ENCODE measurements at regions not wholly inside any gene's neighbourhood (a gene's known extent, or its start where the extent isn't known, plus 50 kb on each side); places are given as distances from the start of the nearest gene placed in this dataset.

DNA sequence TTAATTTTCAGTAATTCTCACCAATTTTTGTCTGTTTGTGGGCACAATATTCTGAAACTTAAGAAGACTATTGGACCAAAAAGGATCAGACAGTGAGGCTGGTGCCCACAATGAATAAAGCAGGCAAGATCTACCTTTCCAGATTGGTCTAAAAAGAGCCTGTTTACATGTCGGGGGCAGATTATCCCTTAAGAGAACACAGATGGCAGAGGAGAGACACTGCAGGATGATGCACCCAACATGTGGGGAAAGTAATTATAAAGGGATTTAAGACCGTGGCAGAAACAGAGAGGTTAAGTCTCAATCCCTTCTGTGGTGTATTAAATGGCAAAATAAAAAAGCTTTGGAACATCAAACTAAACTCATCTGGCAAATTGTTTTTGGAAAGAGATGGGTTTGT is 331.8 kb upstream of the CDH11 start:
- no peak for DNase-seq

DNA sequence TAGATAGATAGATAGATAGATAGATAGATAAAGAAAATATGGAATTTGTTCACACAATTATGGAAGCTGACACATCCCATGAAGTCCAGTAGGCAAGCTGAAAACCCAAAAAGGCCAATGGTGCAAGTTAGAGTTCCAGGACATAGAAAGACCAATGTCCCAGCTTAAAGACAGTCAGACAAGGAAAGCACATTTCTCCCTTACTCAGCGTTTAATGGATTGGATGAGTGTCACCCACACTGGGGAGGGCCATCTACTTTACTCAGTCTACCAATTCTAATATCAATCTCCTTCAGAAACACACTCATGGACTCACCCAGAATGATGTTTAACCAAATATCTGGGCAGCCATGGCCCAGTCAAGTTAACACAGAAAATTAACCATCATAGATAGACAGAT is 327.7 kb upstream of the CDH11 start:
- DNase-seq: no peak

DNA sequence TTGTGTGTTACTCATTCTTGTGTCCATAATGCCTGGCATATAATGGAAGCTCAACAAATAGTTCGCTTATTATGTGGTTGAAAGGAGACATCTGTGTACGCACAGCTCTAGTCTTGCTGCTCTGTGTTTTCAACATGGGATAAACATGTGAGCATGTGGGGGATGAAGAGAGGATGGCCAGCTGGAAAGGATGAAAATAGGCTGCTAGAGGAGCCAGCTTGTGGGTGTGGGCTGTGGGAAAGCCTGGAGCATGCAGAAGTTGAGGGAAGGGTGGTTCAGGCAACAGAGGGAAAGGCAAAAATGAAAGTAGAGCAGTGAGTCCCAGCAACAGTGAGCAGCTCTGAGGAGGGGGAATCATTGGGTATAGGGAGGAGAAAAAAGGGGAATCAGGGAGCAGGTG is 324.6 kb upstream of the CDH11 start:
- DNase-seq: no peak

DNA sequence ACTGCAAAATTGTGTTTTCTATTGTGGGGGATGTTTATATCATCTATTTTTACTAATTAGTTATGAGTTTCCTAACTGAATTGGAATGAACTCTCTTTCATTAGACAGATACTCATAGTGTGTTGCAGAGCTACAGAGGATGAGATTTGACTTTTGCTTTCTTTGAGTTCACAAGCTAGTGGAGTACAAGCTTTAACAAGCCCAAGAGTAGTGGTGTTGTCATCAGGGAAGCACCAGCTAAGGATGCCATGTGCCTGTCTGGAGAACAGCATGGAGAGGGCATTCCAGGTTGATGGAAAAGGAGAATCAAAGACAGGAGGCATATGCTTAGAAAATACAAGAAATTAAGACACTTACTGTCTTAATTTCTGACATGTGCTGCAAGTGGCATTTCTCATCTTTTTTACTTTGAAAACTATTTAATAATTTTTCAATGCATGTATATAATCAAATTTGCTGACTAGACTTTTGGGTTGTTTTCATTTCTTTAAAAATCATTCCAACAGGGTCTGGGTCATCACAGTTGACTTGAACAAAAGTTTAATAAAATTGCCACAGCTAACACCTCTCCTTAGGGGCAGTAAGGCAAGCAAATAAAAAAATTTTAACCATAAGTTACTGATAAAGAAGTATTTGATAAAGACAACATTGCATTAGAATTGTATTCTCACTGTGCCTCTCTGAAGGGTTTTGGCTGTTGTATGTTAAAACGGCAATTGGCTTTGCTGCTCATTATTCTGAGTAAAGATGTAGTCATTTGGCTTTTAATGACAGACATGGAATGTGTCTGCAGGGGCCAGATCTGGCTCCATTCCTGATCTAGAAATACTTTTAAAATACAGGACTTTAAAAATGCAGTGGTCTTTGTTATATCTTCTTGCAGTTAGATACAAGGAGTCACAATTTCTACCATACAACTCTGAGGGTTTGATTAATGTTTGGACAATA is 323.7 kb upstream of the CDH11 start:
- no peak for DNase-seq

DNA sequence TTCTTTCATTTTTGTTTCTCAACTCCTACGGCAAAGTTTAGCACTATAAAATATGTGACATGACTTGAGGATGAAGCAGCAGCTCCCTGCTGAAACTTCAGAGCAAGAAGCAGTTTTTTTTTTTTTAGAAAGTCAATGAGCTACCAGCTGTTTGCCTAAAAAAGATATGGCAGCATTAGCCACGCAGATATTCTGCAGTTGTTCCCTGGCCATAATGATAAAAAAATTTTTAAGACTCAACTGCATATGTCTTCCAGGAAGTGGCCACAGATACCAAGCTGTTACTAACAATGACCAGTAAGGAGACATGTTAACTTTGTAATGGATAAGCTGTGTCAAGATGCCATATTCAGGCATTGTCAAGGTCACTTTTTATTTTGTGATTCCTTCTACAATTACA is 319.6 kb upstream of the CDH11 start:
- no peak for DNase-seq

DNA sequence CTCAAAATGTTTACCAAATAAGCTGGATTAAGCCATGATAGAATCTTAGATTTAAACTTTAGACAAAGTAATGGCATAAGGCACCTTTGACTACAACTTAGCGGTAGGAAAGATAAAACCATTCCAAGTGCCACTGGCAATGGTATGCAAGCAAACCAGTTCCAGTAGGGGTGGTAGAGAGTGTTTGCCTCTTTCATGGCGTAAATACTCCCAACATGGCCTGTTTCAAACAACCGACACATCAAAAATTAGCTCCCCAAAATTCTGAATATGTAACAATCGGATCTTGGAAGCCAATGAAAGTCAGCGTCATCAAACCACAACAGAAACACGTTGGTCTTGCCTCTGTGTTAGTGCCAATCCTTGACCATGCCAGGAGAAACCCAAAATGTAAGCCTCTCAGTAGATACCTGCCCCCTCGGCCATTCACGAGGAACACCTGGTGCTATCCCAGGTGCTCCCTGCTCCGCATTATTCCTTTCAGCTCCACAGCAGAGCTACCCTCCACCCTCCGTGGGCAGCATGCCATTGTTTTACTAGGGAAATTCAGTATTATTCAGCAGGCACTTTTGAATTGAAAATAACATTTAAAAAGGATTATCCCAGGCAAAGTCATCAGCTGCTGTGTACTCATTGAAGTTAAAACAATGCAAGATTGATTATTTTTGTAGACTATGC is 307.8 kb upstream of the CDH11 start:
- no peak for DNase-seq

DNA sequence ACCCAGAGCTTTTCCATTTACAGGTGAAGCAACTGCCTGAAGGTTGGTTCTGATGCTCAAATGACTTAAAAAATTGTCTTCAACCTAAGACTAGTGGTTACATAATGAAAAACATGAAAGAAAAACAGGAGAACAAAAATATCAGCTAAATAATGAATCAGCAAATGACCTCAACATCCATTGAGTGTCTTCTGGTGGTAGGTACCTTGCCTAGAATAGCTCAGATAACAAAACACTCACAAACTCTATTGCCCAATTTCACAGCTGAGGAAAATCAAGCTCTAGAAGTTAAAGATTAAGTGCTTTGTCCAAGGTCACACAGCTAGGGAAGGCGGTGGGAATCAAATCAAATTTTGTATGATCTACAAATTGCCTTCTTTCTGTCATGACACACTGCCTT is 304.6 kb upstream of the CDH11 start:
- no peak for DNase-seq

DNA sequence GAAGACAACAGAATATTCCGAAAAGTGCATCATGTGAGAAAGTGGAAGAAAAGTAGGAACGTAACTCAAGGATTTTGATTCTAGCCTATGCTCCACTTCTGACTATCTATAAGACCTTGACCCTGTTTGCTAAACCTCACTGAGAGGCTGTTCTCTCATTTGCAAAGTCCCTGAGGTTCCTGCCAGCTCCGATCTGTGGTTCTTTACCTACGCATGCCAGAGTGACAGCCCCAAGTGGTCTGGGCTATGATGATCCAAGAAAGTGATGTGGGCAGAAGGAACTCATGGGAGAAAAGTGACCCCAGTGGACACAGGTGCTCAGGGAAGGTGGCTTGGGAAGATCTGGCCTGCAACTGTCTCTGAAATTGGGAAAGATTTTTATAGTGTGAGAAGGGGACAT is 301.1 kb upstream of the CDH11 start:
- DNase-seq: no peak

DNA sequence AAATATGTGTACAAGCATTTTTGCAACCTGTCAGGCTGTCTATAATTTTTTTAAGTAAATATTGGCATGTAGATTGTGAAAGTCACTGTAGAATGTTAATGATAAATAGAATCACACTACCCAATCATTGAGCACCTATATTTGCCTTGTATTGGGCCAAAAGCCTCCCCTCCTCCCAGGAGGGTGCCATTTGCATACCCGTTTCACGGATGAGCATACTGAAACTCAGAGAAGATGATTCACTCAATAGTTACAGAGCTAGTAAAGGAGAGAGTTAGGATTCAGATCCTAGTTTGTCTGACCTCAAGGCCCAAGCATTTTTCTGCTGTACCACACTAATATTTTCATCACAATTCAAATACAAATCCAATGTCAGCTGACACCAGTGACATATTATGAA is 299.7 kb upstream of the CDH11 start:
- no peak for DNase-seq

DNA sequence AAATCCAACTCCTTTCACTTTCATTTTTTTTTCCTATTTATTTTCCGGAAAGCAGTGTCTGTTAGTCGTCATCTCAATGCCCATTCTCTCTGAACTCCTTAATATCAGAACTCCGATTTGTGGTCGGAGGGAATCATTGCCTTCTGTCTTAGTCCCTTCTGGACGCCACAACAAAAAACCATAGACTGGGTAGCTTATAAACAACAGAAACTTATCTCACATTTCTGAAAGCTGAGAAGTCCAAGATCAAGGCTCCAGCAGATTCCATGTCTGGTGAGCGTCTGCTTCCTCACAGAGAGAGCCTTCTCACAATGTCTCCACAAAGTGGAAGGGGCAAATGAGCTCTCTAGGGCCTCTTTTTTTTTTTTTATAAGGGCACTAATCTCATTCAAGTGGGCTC is 296.6 kb upstream of the CDH11 start:
- no peak for DNase-seq

DNA sequence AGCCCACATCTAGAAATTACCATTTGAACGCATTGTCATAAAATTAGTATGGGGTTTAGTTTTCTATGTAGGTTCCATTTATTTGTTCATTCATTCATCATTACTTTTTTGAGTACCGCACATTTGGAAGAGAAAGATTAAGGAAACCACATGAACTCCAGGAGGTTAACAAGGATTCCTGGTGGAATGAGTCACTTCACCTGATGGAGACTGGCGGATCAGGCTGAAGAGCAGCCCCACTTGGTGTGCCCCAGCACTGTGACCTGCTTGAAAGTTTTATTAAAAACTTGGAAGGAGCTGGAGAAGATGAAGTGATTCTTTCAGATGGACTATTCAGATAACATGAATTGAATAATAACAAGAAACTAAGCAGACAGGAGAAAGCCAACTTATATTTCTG is 293.6 kb upstream of the CDH11 start:
- no peak for DNase-seq

DNA sequence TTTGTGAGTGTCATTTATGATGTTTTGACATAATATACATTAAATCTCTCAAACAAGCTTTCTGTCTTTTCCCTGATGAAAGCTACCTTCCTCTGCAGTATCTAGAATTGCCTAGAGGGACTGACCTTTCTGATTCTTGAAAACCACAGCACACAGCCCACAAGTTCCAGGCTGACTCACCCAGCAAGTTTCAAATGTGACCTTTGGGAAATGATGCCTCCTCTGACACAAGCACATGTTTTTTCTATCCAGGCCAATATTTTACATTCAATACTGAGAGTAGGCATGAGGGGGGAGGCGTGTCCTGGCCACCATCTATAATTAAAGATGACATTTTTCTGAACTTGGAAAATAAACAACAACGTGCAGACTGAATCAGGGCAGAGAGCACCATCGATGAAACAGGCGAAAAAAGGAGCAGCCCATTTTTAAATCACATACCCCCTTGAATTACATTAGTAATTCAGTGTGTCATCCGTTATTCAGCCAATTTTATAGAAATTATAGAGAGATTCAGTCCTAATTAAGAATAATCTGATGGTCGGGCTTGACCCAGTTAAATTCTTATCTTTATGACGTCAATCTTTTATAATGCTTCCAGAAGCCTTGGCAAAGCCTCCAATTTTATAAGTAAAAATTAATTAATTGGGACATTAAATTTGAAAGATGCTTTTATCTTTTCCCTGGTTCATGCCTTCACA is 292.6 kb upstream of the CDH11 start:
- no peak for DNase-seq

DNA sequence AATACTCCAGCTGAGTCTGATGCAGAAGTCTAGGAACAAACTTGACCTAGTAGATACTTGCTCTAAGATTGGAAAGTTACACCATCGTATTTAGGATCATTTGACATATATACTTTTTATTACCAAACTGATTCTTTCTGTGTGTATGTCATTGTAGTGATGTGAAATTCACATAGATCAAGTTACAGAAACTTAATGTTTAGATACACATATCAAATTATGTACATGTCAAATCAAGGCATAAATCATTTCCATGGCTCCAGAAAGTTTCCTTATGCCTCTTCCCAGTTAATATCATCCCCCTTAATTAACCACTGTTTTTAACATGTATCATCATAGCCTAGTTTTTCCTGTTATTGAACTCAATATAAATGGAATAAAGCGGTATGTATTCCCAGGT is 292.0 kb upstream of the CDH11 start:
- DNase-seq: no peak

DNA sequence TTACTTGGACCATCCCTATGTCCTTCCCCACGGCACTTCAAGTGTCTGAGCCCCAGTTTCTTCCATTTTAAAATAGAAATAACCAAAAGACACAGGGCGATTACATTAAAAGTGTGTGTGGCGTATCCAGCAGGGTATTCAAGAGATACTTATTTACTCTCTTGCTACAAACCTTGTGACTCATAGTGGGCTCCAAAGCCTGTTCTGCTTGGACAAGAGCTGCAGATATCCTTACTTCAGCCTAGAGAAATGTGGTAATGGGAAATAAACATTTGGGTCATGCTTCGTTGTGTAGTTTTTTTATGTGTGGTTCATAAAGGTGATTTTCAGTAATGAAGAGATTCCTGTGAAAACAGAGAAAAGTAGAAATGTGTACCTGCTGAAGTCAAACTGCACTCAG is 288.9 kb upstream of the CDH11 start:
- no peak for DNase-seq

DNA sequence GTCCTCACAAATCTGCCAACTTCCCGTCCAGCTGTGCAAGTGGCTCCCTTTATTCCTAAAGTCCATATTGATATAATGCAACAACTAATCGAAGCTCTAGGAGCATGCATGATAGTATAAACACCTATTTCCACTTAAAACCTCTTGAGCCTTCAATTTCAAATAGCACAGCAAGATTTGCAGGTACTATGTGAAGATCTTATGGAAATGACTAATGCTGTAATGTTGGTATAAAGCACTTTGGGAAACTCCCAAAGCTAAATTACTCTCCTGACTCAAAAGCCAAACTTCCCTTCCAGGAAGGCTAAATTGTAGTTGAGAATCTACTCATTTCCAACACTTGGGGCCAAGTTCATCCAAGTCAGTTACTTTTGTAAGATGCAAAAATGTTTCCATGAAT is 287.6 kb upstream of the CDH11 start:
- no peak for DNase-seq

DNA sequence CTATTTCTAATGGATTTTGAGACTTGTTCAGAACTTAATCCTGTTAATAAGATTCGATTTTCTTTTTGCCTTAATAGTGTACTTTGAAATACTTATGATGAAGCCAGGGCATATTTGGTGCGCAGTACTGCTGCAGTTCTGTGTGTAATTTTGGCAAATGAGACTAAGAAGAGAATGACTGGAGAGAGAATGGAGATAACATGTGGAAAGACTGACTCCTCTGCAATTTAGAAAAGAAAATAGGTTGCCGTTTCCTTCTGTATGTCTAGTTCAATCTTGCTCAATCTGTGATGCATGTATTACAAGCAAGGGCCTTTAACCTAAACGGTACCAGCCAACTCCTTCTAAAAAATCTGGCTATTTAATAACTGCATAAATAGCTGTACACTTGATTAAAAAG is 285.1 kb upstream of the CDH11 start:
- no peak for DNase-seq

DNA sequence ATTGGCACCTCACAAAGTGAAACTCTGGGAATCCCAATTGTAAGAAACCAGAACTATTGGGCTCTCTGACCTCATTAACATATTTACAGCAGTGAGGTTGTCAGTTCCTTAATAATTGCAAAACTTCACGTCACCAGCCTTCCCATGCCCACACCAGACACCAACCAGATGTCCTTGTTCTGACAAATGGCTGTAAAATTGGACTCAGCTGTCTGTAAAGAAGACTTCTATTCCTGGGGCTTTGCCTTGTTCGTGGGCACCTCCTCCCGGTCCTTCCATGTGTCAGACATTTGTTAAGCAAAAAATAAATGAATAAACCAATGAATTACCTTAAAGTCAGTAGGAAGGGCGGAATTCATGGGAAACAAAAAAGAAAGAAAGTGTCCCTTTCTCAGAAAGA is 284.3 kb upstream of the CDH11 start:
- DNase-seq: no peak

DNA sequence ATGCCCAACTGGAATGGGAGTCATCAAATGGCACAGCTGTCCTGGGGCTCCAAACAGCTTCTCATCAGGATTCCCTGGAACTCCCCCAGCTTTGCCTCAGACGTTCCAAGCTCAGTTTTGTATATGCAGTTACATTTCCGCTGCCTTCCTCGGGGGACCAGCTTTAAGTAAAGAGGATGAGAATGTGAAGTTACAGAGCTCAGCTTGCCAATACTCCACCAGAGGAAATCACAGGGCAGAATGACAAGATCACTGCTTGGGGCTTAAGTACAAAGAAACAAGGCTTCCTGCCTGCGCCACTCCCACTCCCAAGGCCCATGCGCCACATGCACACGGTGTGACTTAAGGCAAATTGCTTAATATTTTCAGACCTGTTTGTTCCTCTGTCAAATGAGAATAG is 272.4 kb upstream of the CDH11 start:
- DNase-seq: no peak

DNA sequence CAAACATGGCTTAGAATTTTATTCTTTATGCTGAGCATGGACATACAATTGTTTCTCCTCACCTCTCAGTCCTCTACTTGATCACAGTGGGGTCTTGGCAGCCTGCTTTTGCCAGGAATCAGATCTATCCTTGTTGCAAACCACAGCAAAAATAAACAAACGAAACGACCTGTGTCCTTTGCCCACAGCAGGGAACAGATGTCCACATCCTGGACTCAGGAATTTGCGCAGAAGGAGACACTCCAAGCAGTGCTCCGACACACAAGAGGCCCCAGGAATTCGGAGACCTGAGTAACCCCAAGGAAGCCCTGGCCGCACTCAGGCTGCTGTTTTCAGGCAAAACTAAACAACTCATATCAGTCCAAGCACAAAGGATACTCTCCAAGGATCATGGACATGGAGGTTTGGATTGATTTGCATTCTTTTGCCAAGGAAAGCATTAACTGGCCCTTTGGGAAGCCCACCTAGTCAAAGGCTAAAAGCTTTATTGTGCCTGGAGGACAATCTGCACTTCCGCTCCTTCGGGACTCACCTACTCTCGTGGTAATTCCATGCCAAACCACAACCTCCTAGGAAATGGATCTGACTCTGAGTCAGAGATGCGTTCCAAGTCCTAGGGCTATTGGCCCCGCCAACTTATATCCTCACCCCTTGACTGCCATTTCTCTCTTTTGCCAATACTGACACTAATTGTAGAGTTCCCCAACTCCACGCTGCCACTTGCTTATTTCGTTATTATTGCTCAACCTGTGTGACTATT is 271.1 kb upstream of the CDH11 start:
- DNase-seq: no peak

DNA sequence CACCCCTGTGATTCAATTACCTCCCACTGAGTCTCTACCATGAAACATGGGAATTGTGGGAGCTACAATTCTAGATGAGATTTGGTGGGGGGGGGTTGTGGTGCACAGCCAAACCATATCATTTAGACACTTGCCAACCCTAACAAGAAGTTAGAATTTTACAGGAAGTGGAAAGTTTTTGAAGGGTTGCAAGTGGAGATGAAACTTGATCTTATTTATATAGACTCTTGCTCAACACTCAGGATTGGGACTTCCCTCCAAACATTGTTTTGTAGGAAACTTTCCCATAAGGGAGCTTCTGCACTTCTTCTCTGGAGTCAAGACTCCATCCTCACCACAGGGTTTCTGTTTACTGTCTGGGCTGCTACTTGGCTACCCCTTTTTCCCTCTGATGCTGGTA is 266.7 kb upstream of the CDH11 start:
- DNase-seq: no peak

DNA sequence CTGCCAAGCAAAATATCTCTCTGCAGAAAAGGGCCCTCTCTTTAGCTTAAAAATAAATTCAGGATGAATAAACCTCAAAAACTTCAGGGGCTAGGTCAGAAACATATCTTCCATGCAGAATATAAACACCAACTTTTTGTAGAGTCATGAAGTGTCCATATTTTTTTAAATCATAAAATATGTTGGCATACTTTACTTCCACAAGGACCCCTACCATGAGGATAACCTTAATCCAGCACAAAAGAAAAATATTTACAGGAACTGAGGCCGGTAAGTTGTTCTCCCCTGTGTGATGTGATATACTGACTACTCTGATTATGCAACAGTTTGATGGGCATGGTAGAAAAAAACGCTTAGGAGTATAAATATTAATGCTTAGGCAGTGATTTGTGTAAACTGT is 264.8 kb upstream of the CDH11 start:
- DNase-seq: no peak

DNA sequence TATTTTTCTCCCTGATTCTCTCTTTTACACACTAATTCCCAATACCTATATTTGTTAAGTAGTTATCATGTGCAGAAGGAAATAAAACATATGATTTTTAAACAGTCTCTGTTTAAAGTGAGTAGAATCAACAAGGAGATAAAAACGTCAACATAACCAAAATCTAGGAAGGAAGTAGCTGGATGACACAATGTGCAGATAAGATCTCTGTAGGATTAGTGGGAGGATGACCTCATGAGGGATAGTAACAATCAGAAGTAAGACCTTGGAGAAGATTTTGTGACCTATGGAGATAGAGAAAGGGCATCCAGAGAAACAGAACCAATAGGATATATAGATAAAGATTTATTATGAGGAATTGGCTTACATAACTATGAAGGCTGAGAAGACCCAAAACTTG is 262.6 kb upstream of the CDH11 start:
- no peak for DNase-seq

DNA sequence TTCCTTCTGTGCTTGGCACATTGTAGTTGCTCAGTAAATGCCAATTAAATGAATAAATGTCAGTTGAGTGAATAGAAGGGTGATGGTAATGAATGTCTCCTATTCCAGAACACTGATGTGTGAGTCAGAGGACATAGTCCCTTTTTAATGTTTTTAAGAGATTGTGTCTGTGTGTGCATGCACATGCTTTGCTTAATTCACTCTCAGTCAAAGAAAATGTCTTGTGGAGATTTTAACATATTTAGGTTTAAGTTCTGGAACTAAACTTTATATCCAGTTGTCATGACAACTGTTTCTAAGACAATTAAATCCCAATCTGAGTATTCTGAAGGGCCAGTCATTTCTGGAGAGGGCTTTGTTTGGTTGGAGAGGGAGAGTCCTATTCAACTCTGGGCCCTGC is 255.3 kb upstream of the CDH11 start:
- no peak for DNase-seq
